Transverse colon (tissue), 4 donors: ENCODE measurements at regions not wholly inside any gene's neighbourhood (a gene's known extent, or its start where the extent isn't known, plus 50 kb on each side); places are given as distances from the start of the nearest gene placed in this dataset.

Experiments
- POLR2A ChIP-seq: fragments of 450-650 bp; IDR thresholded peaks from one replicate; pipeline ENCODE4 v1.6.1; 2016; ENCODE audit warnings: antibody characterized with exemption, mild to moderate bottlenecking, moderate library complexity
- POLR2AphosphoS5 ChIP-seq, 3 donors: sonication (generic); formaldehyde crosslinking; IDR thresholded peaks; one replicate each; pipeline ENCODE4 v1.6.1; 2016; ENCODE audit warnings: antibody characterized with exemption in 3 of 3
- TF ChIP-seq, protein P1 (sequence below), 5 experiments: fragments of 200-600 bp in 3 of 5; fragments of 450-650 bp in 2 of 5; sonication (generic) in 3 of 5; IDR thresholded peaks; 1 replicate in 2 of 5; 2 replicates in 3 of 5; pipeline ENCODE4 v1.5.1; 2016 to 2017; ENCODE audit warnings: antibody characterized with exemption in 5 of 5, inconsistent platforms in 3 of 5, mild to moderate bottlenecking in 2 of 5, moderate library complexity in 1 of 5

DNA sequence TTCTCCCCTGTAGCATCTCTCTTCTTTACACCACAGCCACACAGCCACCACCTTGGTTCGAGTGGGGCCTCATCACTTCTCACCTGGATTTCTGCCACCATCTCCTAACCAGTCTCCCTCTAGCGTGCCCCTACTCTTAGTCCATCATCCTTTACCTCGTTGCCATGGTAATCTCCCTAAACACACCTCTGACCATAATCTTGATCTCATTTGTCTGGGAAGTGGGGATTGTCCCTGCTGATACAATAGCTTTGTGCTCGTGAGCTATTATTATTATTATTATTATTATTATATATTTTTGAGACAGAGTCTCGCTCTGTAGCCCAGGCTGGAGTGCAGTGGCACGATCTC, 76.5 kb upstream of the HSPA9 start:
- TF ChIP-seq, protein P1, sequence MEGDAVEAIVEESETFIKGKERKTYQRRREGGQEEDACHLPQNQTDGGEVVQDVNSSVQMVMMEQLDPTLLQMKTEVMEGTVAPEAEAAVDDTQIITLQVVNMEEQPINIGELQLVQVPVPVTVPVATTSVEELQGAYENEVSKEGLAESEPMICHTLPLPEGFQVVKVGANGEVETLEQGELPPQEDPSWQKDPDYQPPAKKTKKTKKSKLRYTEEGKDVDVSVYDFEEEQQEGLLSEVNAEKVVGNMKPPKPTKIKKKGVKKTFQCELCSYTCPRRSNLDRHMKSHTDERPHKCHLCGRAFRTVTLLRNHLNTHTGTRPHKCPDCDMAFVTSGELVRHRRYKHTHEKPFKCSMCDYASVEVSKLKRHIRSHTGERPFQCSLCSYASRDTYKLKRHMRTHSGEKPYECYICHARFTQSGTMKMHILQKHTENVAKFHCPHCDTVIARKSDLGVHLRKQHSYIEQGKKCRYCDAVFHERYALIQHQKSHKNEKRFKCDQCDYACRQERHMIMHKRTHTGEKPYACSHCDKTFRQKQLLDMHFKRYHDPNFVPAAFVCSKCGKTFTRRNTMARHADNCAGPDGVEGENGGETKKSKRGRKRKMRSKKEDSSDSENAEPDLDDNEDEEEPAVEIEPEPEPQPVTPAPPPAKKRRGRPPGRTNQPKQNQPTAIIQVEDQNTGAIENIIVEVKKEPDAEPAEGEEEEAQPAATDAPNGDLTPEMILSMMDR (IDR thresholded peaks at IDR 0.05), result no peak
- TF ChIP-seq POLR2A (no peak), POLR2AphosphoS5 (IDR thresholded peaks at IDR 0.05) (no peak)
